GM19455 (cell line): ENCODE measurements at regions not wholly inside any gene's neighbourhood (a gene's known extent, or its start where the extent isn't known, plus 50 kb on each side); places are given as distances from the start of the nearest gene placed in this dataset.

ENCODE experiments used
- ATAC-seq: cut with Tn5 transposase; IDR thresholded peaks from one replicate; pipeline ENCODE4 v1.9.1; 2021; ENCODE audit not compliant: unreplicated experiment

DNA sequence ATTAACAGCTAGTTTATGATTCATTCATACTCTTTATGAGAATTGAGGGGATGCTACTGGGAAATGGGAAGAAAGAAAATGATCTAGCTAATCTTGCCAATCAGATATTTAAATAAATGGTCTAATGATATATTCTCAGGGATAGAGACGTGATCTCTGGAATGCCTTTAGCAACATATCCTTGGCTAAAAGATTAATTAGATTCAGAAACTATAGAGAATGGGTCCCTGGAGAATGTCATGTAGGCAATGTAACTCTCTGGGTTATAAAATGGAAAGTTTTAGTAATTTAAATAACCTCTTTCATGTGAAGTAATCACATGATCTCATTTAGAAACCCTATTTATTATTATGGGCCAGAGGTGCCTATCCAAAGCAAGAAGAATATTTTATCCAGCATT lies 771.0 kb upstream of the CDH2 start:
- no peak for ATAC-seq

DNA sequence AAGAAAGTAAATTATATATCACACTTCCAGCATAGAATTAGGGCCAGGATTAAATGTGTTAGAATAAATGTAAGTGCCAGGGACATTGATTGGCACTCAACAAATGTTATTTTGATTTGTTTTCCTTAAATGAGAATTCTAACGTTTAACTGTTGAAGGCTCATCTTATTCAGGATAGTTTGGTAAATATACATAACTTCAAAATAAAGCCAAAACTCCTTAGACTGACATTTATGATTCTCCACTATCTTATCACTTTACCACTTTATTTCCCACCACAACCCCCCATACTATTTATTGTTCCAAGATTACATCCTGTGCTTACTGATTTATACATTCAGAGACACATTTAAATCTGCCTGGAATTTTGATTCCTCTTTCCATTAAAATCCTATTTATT lies 769.5 kb upstream of the CDH2 start:
- ATAC-seq: no peak

DNA sequence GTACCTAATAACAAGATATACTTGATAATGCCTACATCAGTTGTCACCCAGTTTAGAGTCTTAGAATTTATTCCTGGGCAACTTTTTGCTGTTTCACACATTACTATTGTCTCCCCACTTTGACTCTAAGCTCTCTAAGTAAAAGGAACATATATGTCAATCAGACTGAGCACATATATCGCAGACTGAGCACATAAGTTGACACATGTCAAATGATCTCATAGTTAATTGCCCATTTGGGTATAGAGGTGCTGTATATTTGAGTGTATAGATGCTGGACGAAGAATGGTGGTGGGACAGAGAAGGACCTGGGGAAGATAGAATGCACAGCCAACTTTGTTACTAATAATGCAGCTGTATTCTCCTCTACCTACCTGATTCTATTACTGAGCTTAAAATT lies 746.0 kb upstream of the CDH2 start:
- no peak for ATAC-seq

DNA sequence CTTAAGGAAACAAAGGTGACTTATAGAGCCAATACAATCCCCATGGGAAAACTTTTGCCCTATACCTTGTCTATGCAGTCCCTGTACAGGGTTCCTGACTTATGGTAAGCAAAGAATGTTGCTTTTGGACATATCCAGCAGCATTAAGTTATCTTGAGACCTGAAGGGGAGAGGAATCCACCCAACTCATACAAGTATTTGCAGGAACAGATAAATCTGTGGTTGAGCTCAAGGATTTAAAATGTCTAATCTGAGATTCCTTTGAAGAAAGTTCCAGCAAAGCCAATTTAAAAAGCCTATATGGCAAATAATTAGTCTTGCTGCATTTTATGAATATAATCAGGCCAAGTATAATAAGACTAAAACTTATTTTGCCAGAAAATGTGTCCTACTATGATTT lies 739.5 kb upstream of the CDH2 start:
- no peak for ATAC-seq

DNA sequence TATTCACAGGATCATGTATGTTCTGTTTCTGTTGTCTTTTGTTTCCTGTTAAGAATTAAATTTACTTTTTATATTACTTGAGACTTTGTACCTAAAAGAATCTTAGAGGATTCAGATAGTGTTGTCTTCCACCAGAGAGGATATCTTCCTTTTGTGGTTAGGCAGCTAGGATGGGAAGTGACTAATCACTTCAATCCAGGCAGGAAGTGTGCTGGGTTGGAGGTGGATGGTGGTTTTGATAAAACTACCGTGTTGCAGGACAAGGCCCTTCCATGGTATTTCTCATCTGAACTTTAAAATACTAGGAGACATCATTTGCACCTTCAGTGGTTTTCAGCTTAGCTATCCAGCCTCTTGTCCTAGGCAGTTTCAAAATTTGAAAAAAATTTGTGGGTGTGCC lies 728.6 kb upstream of the CDH2 start:
- no peak for ATAC-seq

DNA sequence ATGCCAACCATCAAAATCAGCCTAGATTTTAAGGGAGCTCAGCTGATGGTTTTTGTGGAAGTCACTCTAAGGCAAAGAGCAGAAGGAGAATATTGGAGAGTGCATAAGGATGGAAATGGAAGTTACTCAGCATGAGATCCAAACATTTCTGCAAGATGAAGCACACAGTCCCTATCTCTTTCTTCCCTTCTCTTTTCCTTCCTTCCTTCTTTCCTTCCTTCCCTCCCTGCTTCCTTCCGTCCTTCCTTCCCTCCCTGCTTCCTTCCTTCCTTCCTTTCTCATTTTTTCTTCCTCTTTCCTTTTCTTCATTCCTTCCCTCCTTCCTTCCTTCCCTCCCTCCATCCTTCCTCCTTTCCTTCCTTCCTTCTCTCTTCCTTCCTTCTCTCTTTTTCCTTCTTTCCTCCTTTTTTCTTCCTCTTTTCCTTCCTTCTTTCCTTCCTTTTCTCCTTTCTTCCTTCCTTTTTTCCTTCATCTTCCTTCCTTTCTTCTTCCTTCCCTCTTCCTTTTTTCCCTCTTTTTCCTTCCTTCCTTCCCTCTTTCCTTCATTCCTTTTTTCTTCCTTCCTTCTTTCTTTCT lies 727.9 kb upstream of the CDH2 start:
- no peak for ATAC-seq

DNA sequence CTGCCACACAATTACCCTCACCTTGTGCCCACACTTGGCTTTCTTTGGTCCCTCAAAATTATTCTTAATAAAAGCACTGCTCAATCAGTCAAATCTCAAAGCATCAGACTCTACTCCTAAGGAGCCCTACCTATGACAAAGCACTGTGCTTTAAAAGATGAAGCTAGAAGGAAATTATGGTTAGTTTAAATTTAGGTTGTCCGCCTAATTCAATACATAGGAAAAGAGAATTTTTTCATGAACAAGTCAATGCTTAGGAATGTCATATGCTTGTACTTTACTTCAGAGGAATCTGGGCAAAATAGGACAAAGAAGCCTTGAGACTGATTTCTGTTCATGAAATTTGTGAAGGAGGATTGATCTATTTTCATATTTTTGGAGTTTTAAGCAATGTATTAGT lies 726.4 kb upstream of the CDH2 start:
- ATAC-seq: no peak

DNA sequence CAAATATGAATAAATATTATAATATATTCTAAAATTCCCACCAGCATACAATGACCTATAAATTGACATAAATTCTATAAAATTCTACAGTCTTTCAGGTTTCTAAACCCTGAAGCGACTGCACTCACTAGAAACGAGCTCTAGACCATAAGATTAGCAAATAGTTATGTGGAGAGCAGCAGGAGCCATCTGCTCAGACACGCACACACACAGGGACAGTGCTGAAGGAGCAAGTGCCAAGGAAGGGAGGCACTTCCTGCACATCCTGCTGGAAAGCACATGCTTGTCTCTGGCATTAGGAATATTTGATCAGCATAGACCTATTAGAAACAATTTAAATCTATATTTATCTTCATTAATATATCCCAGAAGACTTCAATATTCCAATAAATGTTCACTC lies 713.9 kb upstream of the CDH2 start:
- no peak for ATAC-seq

DNA sequence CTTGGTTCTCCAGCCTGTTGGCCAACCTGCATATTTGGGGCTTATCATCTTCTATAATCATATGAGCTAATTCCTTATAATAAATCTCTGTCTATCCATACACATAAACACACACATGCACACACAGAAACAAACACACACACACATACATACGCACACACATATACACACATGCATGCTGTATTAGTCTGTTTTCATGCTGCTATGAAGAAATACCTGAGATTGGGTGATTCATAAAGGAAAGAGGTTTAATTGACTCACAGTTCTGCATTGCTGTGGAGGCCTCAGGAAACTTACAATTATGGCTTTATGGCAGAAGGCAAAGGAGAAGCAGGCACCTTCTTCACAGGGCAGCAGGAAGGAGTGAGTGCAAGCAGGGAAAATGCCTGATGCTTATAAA lies 707.4 kb upstream of the CDH2 start:
- ATAC-seq: no peak

DNA sequence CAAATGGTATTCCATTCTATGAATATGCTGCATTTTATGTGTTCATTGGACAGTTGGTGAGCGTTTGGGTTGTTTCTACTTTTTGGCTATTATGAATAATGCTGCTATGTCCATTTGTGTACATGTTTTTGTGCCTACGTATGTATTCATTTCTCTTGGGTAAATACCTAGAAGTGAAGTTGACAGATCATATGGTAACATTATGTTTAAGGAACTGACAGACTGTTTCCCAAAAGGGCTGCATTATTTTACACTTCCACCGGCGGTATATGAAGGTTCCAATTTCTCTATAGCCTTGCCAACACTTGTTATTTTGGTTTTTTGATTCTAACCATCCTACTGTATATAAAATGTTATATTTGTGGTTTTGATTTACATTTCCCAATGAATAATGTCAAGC lies 703.9 kb upstream of the CDH2 start:
- ATAC-seq: no peak

DNA sequence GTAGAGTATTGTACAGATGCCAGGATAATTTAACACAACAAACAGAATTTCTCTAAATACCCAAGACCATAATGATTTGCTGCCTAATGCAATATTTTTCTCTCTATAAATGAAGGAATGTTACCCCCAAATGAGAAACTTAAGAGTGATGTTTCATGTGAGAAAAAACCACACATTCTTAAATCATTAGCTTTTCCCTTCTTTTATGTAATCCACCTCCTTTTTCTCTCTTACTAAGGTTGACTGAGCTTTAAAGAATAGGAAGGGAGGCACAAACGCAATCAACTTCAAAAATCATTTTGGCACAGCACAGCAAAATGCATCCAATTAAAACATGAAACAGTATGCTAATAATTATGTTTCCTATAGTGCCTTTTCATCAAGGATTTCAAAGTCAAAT lies 698.1 kb upstream of the CDH2 start:
- no peak for ATAC-seq

DNA sequence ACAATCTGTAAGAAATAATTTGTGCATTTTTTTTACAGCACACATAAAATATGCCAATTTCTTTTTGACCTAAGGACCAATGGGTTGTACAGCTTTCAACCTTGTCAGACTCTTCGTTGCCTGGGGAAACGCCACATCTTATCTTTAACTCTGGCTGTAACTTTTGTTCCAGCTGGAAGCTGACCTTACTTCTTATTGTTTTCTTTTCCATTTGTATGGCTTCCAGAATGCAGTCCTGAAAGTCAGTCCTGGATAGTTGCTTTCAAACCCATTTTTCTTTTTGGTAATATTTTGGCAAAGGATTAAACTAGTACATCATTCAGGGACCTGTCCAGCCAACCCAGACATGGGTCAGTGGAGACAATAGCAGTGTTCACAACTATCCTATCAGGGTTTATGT lies 686.5 kb upstream of the CDH2 start:
- ATAC-seq: no peak

DNA sequence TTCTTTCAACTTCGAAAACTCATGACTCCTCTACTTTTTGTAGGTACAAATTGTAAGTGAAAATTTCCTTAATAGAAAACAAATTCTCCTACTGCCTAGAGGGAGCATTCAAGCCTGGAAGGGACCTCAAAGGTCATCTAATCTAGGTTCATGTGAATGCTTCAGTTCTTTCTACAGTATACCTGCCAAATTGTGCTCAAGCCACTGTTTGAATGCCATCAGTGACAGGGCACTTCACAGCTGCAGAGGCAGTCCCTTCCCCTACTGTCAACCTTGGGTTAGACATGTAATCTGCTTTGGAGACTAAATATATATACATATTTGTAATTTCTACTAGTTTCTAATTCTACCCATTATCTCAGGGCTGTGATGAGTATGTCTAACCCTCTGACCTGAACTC lies 681.3 kb upstream of the CDH2 start:
- no peak for ATAC-seq

DNA sequence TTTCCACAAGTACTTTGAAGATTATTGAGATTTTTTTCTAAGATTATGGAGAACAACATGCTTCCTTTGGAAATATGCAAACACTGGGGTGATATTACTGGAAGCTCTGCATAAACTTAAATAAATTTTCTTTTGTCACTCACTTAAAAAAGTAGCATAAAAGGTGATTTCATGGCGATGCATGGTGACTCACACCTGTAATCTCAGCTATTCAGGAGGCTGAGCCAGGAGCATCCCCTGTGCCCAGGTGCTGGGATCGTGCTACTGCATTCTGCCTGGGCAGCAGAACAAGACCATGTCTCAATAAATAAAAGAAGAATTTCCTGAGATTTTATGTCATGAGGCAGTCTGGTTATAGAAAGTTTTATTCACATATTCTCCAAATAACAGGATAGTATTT lies 679.1 kb upstream of the CDH2 start:
- no peak for ATAC-seq

DNA sequence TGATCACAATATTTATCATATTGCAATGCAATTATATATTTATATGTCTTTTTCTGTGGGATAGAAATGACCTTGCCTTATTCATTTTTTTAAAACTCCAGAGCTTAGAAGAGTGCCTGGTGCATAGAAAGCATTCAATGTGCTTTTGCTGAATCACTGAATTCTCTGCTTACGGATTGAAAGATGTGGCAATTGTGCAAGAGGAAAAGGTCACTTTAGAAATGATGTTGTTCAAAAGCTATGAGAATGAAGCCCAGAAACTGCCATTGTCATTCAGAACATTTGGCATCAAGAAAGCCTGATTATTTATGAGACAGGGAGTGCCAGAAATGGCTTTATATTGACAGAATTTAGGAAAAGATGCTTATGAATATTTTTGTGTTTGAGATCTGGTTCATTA lies 678.6 kb upstream of the CDH2 start:
- ATAC-seq: no peak

DNA sequence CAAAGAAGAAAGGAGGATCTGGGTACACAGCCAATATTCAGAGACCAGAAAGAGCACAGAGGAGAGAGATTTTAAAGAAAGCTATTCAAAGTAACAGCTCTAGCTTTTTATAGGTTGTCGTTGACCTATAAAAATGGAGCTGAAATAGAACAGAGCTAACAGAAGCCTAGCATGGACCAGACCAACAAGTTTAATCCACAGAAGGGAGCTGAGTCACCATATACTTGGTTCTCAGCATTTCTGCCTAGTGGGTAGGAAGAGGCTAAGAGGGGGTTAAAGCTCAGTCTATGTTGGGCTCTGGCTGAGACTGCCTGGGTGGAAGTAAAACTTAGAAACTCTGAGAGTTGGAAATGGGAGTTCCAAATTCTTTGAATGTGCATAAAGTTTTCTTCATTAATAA lies 678.0 kb upstream of the CDH2 start:
- no peak for ATAC-seq

DNA sequence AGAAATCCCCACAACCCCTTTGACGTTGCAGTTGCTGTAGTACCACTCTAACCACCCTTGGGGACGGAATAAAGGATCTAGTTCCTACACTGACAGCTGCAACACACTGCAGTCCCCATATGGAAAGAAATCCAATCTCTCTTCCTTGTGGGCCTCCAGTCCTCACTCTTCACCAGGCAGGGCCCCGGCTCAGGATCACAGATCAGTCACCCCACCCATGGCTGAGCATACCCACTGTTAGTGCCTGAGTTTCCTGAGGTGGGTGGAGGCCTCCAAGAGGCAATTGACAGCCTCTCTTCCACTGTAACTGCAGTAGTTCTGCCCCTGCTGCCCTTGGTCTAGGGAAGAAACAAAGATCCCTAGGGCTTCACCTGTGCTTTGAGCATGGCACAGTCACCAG lies 670.0 kb upstream of the CDH2 start:
- ATAC-seq: no peak

DNA sequence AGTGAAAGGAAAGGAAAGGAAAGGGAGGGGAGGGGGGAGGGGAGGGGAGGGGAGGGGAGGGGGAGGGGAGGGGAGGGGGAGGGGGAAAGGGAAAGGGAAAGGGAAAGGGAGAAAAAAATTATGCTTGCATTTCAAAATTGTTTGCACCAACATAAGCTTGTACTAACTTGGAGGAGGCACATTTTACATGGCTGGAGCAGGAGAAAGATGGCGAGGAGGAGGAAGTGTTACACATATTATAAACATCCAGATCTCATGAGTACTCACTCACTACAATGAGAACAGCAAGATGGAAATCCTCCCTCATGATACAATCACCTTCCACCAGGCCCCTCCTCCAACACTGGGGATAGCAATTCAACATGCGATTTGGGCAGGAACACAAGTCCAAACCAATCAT lies 660.2 kb upstream of the CDH2 start:
- ATAC-seq: no peak

DNA sequence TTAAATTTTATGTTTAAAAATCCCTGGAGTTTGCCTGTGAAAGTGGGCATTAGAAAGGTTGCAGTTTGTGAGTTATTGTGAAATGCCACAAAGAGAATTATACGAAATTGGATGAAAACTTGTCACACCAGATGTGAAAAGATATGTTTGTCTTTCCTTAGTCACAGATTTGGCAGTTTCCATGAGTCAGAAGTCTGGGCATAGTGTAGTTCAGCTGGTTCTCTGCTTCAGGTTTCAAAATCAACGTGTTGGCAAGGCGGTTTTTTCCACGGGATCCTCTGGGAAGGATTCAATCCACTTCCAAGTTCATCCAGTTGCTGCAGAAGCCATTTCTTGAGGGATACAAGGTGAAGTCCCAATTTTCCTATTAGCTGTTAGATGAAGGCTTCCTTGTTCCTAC lies 658.0 kb upstream of the CDH2 start:
- no peak for ATAC-seq

DNA sequence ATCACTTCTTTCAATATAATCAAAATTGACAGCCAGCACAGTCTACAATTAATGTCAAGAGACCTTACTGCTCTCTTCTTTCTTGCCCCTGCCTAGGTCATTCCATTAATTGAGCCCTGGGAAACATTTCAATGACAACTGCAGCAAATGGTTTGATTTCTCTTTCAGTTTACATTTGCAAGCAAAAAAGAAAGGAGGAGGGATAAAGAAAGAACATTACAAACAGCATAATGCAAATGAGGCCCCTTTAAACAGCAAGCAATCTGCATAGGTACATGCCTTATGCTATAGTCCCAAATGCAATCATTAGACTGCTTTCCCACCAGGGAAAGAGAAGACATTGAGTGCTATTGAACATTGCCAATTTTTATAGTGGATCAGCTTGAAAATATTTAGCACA lies 655.0 kb upstream of the CDH2 start:
- ATAC-seq: no peak

DNA sequence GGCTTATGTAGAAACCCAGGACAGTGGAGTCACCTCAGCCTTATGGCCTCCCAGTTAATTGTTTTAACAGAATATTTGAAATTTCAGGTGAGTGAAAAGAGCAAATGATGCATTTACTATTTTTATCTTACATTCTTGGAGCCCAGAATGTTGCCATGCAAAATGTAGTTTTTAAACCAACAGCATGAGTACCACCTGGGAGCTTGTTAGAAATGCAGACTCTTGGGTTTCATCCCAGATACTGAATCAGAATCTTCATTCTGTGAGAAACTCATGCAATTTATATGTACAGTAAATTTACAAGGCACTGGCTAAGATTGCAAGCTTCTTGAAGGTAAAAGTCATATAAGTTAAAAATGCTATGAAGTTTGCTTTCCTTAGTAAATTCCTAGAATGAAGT lies 654.5 kb upstream of the CDH2 start:
- no peak for ATAC-seq

DNA sequence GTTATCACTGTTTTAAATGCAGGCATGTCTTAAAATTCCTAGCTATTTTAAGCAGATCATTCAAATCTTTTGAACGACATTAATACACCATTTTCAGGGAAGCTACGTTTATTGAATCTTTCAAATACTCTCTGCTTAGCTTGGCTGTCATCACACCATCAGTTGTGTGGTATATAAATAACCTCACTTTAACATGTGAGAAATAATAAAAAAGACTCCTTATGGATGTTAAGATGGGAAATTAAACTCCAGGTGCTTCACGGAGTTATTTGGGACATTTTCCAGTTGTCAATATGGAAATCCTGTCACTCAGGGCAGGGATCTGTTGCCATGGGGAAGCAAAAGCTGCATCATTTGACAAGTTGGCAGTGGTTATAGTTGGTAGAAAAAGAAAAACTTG lies 649.2 kb upstream of the CDH2 start:
- no peak for ATAC-seq

DNA sequence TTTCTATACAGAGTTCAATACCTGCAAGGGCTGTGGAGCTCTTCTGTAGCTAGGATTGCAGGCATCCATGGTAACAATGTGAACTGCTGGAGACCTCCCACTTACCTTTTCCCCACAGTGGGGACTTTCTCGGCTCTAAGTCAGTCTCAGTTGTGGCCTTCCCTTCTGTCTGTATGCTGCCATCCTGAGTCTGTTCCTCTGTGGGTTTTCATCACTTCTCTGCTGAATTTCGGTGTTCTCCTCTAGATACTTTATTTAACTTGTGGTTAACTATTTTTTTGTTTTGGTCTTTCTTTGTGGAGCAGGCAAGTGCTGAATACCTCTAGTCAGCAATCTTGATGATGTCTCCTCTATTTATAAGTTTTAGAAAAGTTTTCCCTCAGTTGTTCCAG lies 647.2 kb upstream of the CDH2 start:
- ATAC-seq: no peak
